Activated naive CD4-positive, alpha-beta T cell (primary cell): ENCODE measurements at regions not wholly inside any gene's neighbourhood (a gene's known extent, or its start where the extent isn't known, plus 50 kb on each side); places are given as distances from the start of the nearest gene placed in this dataset.

Experiments used
- DNase-seq, 4 experiments: peaks; one replicate each; lab custom pipeline; 2025; lab: John Stamatoyannopoulos, UW

- peak; percentile 8 to 43 (median 30) for DNase-seq
Measured at GRCh38 chr13:22061371-22061805, 390.5 kb downstream of the FGF9 start.

GRCh38 chr13:22061806-22062391, 391.0 kb downstream of the FGF9 start:
- no peak for DNase-seq

GRCh38 chr13:22062478-22063205, 391.8 kb downstream of the FGF9 start:
- no peak for DNase-seq

GRCh38 chr13:22063416-22064124, 392.7 kb downstream of the FGF9 start:
- no peak for DNase-seq

- no peak for DNase-seq
Measured at GRCh38 chr13:22064854-22065620, 394.2 kb downstream of the FGF9 start.

- no peak for DNase-seq
Measured at GRCh38 chr13:22073718-22074117, 402.8 kb downstream of the FGF9 start.

GRCh38 chr13:22074403-22074802, 403.5 kb downstream of the FGF9 start:
- no peak for DNase-seq

- DNase-seq, result no peak
Measured at GRCh38 chr13:22076658-22077057, 405.8 kb downstream of the FGF9 start.

GRCh38 chr13:22077205-22077683, 406.4 kb downstream of the FGF9 start:
- DNase-seq, result no peak

GRCh38 chr13:22077764-22078163, 406.9 kb downstream of the FGF9 start:
- no peak for DNase-seq

GRCh38 chr13:22079961-22080360, 409.1 kb downstream of the FGF9 start:
- DNase-seq, result no peak

GRCh38 chr13:22080832-22081231, 410.0 kb downstream of the FGF9 start:
- DNase-seq, result no peak

- DNase-seq, result no peak
Measured at GRCh38 chr13:22081430-22081829, 410.6 kb downstream of the FGF9 start.

GRCh38 chr13:22082030-22082429, 411.2 kb downstream of the FGF9 start:
- DNase-seq, result no peak

GRCh38 chr13:22082437-22083100, 411.7 kb downstream of the FGF9 start:
- no peak for DNase-seq

- no peak for DNase-seq
Measured at GRCh38 chr13:22085001-22085400, 414.1 kb downstream of the FGF9 start.

GRCh38 chr13:22086597-22087330, 415.9 kb downstream of the FGF9 start:
- DNase-seq, result no peak

- no peak for DNase-seq
Measured at GRCh38 chr13:22090106-22090505, 419.2 kb downstream of the FGF9 start.

GRCh38 chr13:22091222-22091970, 420.5 kb downstream of the FGF9 start:
- DNase-seq, result no peak

GRCh38 chr13:22091971-22092300, 421.1 kb downstream of the FGF9 start:
- DNase-seq, result no peak
